Progenitor cell of endocrine pancreas (in vitro differentiated cells): ENCODE measurements at regions not wholly inside any gene's neighbourhood (a gene's known extent, or its start where the extent isn't known, plus 50 kb on each side); places are given as distances from the start of the nearest gene placed in this dataset.

Experiments used
- DNase-seq: peaks from one replicate; pipeline ENCODE4 v3.0.0; 2021; ENCODE audit warnings: low spot score; ENCODE audit not compliant: unreplicated experiment
- H3K27ac Mint-ChIP-seq: 2 replicates; pipeline ENCODE4 v1.8.0; 2021; ENCODE audit warnings: mild to moderate bottlenecking, moderate library complexity, mixed read lengths
- H3K27me3 Mint-ChIP-seq: 2 replicates; pipeline ENCODE4 v1.8.0; 2021; ENCODE audit warnings: mixed read lengths
- H3K36me3 Mint-ChIP-seq: 2 replicates; pipeline ENCODE4 v1.8.0; 2022; ENCODE audit warnings: mixed read lengths; ENCODE audit not compliant: insufficient read depth
- H3K4me1 Mint-ChIP-seq: 2 replicates; pipeline ENCODE4 v1.8.0; 2021; ENCODE audit warnings: low read depth, mixed read lengths
- H3K4me3 Mint-ChIP-seq: 2 replicates; pipeline ENCODE4 v1.8.0; 2021; ENCODE audit warnings: low read depth, mild to moderate bottlenecking, moderate library complexity, mixed read lengths
- H3K9me3 Mint-ChIP-seq: 2 replicates; pipeline ENCODE4 v1.8.0; 2021; ENCODE audit warnings: low read depth, mixed read lengths
- CTCF ChIP-seq: fragments of 200-600 bp; sonication (generic); IDR thresholded peaks from one replicate; pipeline ENCODE4 v1.5.0; 2021; ENCODE audit warnings: antibody characterized with exemption, mild to moderate bottlenecking; ENCODE audit not compliant: unreplicated experiment

DNA sequence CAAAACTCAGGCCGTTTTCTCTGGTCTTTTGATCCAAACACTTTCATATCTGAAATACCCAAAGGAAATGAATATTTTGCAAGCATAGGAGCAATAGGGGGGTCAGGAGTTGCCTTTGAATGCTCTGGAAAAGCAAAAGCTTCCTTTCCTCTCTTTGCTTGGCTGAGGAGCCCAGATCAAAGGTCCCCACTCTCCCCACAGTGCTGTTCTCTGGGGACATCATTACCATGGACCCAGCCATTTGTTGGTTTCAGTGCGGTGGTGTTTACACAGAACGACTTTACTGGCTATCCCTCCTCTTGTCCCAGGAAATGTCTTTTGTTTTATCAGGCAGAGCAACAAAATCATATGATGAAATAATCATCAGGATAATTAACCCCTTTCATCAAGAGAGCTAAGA, 1089.1 kb downstream of the TBC1D22A start:
- H3K4me1 Mint-ChIP-seq = no peaks in the 10 kb centered on the region
- no peak overlapping the region for H3K4me3 Mint-ChIP-seq
- H3K27ac Mint-ChIP-seq = no peak overlapping the region
- H3K9me3 Mint-ChIP-seq = peaks cover 8% of the 10 kb centered on the region
- H3K36me3 Mint-ChIP-seq = no peaks in the 10 kb centered on the region
- H3K27me3 Mint-ChIP-seq = peaks cover 7% of the 10 kb centered on the region
- DNase-seq = no peak
- no peak for TF ChIP-seq CTCF

DNA sequence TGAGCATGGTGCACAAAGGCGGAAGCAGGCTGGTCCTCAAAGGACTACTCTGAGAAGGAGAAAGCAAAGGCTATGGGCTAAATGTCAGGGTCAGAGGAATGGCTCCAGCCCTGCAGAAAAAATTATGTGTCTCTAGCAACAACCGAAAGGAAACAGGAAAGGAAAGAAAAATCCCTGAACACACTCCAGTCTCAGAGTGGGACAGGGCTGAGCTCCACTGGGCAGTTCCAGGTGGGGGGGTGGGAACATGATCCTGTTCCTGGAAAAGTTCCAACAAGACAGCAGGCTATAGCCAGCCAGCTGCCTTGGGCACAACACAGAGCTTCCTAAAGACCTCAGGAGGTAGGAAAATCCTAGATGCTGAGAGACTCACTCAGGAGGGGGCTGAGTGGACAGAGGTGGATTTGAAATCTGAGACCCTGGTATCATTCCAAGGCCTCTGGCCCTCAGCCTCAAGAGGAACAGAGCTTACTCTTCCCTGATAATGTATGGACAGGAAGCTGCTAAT, 1088.2 kb downstream of the TBC1D22A start:
- Mint-ChIP-seq H3K4me3 (no peak overlapping the region), H3K27me3 (peaks cover 13% of the 10 kb centered on the region), H3K9me3 (peaks cover 5% of the 10 kb centered on the region), H3K4me1 (no peaks in the 10 kb centered on the region), H3K27ac (no peak overlapping the region), H3K36me3 (no peaks in the 10 kb centered on the region)
- DNase-seq = no peak
- TF ChIP-seq CTCF = no peak

- Mint-ChIP-seq H3K27me3 (peaks cover 13% of the 10 kb centered on the region), H3K4me1 (no peaks in the 10 kb centered on the region), H3K27ac (no peak overlapping the region), H3K9me3 (peaks cover 5% of the 10 kb centered on the region), H3K36me3 (no peaks in the 10 kb centered on the region), H3K4me3 (no peak overlapping the region)
- no peak for DNase-seq
- TF ChIP-seq CTCF = no peak
Observed at GRCh38 chr22:47849576-47849975, 1087.1 kb downstream of the TBC1D22A start.

DNA sequence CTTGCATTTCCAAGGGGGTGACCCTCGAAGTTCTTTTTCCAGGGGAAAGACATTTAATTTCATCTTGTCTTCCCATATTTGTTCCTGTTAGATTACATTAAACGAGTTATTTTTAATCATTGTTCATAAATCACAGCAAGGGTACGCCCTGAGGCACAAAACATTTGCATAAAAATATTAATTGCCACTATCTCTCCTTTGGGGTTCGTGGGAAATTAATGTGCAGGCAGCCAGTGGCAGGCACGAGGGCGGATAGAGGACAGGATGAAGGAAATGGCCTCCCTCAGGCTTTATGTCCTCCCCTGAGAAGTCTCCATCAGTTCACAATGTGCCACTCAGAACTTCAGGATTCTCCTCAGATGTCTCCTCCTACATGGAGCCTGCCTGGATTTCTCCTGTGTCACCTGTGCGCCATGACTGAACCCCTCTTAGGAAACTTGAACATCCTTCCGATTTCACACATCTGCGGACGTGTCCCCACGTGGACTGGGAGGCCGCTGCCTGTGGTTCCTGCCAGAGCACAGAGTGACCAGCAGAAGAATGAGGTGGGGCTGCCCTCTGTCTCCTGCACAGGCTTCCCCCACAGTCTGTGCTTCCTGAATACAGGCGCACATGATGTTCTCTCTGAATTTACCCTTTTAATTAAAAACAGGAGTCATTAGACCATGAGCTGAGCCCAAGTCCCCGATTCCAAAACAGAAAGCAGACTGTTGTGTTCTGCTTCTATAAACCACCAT, 1085.9 kb downstream of the TBC1D22A start:
- DNase-seq = no peak
- Mint-ChIP-seq H3K27me3 (peaks cover 6% of the 10 kb centered on the region), H3K36me3 (no peaks in the 10 kb centered on the region), H3K27ac (no peak overlapping the region), H3K9me3 (no peaks in the 10 kb centered on the region), H3K4me1 (no peaks in the 10 kb centered on the region), H3K4me3 (no peak overlapping the region)
- TF ChIP-seq CTCF = no peak

DNA sequence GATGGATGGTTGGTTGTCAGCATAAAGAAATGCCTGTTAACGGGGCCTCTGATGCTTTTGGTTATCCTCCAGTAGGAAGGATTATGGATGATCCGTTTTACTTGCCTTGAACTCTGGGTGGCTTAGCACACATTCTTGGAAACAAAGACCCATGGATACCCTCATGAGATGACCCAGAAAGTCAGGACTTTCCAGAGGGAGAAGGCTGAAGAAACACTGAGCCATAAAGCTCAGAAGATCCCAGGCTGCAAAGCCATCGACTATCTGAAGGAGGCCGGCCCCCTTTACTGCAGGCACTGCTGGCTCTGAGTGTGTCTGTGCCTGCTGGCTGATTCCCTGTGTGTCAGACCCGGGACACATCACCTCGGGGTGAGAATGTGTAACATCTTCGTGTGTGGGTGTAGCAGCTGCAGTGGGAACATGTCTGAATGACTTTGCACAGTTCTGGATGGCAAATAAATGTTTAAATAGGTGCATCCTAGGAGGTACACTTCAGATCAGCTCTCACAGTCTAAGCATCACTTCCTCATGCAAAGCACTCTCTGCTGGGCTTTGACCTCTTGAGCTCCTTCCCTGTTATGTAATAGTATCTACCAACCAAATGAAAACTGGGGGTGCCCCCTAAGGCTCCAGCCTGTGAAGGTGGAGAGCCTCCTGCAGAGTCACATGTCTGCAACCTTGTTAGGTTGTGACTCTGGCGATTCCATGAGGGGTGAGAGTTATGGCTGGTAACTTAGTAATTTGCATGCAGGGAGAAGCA, 1084.9 kb downstream of the TBC1D22A start:
- no peak for DNase-seq
- no peak for TF ChIP-seq CTCF
- H3K9me3 Mint-ChIP-seq = no peaks in the 10 kb centered on the region
- H3K27ac Mint-ChIP-seq = no peak overlapping the region
- H3K4me3 Mint-ChIP-seq = no peak overlapping the region
- H3K4me1 Mint-ChIP-seq = no peaks in the 10 kb centered on the region
- no peaks in the 10 kb centered on the region for H3K36me3 Mint-ChIP-seq
- peaks cover 6% of the 10 kb centered on the region for H3K27me3 Mint-ChIP-seq
